ENCODE measurements at regions not wholly inside any gene's neighbourhood (a gene's known extent, or its start where the extent isn't known, plus 50 kb on each side); places are given as distances from the start of the nearest gene placed in this dataset.

DNA sequence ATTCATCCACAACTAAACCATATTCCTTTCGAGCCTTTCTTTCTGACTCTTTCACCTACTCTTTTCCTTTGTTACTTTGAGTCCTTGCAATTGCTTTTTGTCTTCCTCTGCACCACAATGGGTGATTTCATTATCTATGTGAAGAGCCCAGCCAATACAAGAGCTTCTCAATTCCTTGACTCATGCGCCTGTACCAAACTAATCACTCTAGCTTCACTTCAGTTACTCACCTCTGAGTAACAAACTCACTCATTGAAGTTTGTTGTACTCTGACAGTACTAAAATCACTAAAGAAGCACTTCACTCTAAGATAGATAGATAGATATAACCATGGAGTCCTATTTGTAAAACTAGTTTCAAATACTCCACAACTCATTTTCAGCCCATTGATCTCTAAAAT is 191.7 kb upstream of the EPHA5 start:
- Histone ChIP-seq H3K9me3 (no peaks in the 10 kb centered on the region), H3K36me3 (no peaks in the 10 kb centered on the region), H3K27ac (no peak overlapping the region), H3K27me3 (no peaks in the 10 kb centered on the region), H3K4me3 (ENCODE audit: low read depth in 1 of 2, low read length in 1 of 2) (no peak overlapping the region), H3K4me1 (ENCODE audit: control insufficient read depth in 1 of 2, insufficient read depth in 1 of 2, low read depth in 1 of 2, low read length in 1 of 2) (no peaks in the 10 kb centered on the region)
- TF ChIP-seq CTCF (IDR thresholded peaks at IDR 0.05), result no peak

- no peaks in the 10 kb centered on the region for H3K9me3 ChIP-seq
- H3K4me1 ChIP-seq (ENCODE audit: control insufficient read depth in 1 of 2, insufficient read depth in 1 of 2, low read depth in 1 of 2, low read length in 1 of 2), result no peaks in the 10 kb centered on the region
- no peak for TF ChIP-seq CTCF (IDR thresholded peaks at IDR 0.05)
- H3K36me3 ChIP-seq, result no peaks in the 10 kb centered on the region
- no peak overlapping the region for H3K4me3 ChIP-seq (ENCODE audit: low read depth in 1 of 2, low read length in 1 of 2)
- no peaks in the 10 kb centered on the region for H3K27me3 ChIP-seq
- no peak overlapping the region for H3K27ac ChIP-seq
These were observed 175.0 kb upstream of the EPHA5 start for GRCh38 chr4:65845199-65845773.

DNA sequence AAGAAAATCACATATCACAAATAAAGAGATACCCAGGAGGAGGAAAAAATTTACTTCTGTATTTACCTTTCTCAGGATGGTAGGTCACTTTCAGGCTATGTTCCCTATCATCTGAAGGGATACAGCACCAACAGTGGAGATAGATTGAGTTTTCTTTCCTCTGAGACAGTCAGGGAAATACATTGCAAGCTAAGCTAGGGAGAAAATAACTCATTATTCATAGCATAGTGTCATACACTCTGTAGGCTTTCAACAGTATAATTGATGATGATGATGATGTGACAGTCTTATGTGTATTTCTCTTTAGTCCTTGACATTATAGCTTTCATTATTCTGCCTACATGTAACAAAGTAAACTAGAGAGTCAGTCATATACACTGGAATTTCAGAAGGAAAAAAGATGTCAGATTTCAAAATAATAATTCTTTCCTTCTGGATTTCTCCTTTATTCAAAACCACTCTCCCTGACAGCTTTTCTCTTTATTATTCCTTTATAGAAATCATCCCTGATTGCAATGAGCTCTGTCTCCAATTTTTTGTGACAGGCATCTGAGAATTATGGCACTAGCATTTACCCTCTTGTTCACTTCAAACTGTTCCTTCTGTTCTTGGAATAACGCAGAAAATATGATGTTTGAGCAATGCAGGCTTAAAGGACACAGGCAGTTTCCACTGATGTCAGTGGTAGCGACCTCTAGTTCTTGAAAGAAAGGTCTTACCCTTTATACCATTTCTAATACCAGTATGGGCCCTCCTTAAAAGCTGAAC is 169.1 kb upstream of the EPHA5 start:
- no peaks in the 10 kb centered on the region for H3K36me3 ChIP-seq
- H3K27me3 ChIP-seq, result no peaks in the 10 kb centered on the region
- no peak overlapping the region for H3K27ac ChIP-seq
- H3K4me3 ChIP-seq (ENCODE audit: low read depth in 1 of 2, low read length in 1 of 2), result no peak overlapping the region
- TF ChIP-seq CTCF (IDR thresholded peaks at IDR 0.05), result no peak
- H3K9me3 ChIP-seq, result no peaks in the 10 kb centered on the region
- H3K4me1 ChIP-seq (ENCODE audit: control insufficient read depth in 1 of 2, insufficient read depth in 1 of 2, low read depth in 1 of 2, low read length in 1 of 2), result no peaks in the 10 kb centered on the region

DNA sequence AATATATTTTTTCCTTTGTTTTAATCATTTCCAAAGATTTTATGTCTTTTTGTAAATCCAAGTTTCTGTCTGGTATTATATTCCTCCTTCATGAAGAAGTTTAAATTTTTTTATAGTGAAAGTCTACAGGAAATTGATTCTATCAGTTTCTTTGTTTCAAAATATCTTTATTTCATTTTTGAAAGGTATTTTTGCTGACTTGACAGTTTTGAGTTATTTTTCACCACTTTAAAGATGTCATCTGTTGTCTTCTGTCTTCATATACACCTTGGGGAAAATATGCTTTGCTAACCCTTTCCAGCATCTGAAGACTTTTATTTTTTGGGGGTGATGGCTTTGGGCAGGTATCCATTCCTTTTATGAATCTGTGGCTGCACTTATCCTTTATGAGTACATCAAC is 164.4 kb upstream of the EPHA5 start:
- TF ChIP-seq CTCF (IDR thresholded peaks at IDR 0.05), result no peak
- Histone ChIP-seq H3K27ac (no peak overlapping the region), H3K27me3 (no peaks in the 10 kb centered on the region), H3K9me3 (no peaks in the 10 kb centered on the region), H3K4me1 (ENCODE audit: control insufficient read depth in 1 of 2, insufficient read depth in 1 of 2, low read depth in 1 of 2, low read length in 1 of 2) (no peaks in the 10 kb centered on the region), H3K4me3 (ENCODE audit: low read depth in 1 of 2, low read length in 1 of 2) (no peak overlapping the region), H3K36me3 (no peaks in the 10 kb centered on the region)

DNA sequence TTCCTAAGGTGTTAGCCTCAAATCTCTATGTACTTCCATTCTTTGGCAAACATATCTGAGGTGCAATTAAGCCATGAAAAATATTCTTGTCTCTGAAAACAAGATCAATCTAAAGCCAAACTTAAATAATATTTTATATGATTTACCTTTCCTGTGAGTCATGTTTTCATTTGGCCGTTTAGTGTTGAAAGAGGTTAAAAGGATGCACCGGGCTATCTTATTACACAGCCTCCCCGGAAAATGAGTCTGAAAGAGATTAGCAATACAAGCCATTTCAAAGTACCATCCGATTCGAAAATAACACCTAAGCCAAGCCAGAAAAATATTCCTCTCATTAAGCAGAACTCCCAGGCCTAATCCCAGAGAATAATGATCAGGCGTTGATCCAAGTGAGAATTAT is 161.5 kb upstream of the EPHA5 start:
- no peak for TF ChIP-seq CTCF (IDR thresholded peaks at IDR 0.05)
- Histone ChIP-seq H3K9me3 (no peaks in the 10 kb centered on the region), H3K27ac (no peak overlapping the region), H3K36me3 (no peaks in the 10 kb centered on the region), H3K4me1 (ENCODE audit: control insufficient read depth in 1 of 2, insufficient read depth in 1 of 2, low read depth in 1 of 2, low read length in 1 of 2) (no peaks in the 10 kb centered on the region), H3K27me3 (no peaks in the 10 kb centered on the region), H3K4me3 (ENCODE audit: low read depth in 1 of 2, low read length in 1 of 2) (no peak overlapping the region)
